ENCODE measurements at regions not wholly inside any gene's neighbourhood (a gene's known extent, or its start where the extent isn't known, plus 50 kb on each side); places are given as distances from the start of the nearest gene placed in this dataset.

DNA sequence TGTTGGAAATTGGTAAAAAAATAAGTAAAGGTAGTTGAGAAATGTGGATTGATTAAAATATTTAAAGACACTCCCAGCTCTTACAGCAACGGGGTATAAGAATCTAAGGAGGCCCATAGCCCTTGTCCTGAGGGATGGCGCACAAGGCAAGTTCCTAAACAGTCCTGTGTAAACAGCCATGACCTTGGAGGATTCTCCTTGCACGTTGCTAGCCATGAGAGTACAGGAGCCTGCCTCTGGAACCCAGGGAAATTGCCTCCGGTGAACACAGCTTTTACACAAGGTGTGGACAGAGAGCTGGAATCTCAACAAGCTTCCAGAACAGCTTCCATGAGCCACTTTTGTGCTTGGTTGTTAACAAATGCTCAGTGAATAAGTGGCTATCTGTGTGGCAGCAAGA is 378.2 kb downstream of the FOXO1 start:
- Histone ChIP-seq H3K9me3 (ENCODE audit: low read length) (no peaks in the 10 kb centered on the region), H3K4me3 (ENCODE audit: low read depth, low read length, poor library complexity, severe bottlenecking) (no peak overlapping the region)
- TF ChIP-seq, protein P1, sequence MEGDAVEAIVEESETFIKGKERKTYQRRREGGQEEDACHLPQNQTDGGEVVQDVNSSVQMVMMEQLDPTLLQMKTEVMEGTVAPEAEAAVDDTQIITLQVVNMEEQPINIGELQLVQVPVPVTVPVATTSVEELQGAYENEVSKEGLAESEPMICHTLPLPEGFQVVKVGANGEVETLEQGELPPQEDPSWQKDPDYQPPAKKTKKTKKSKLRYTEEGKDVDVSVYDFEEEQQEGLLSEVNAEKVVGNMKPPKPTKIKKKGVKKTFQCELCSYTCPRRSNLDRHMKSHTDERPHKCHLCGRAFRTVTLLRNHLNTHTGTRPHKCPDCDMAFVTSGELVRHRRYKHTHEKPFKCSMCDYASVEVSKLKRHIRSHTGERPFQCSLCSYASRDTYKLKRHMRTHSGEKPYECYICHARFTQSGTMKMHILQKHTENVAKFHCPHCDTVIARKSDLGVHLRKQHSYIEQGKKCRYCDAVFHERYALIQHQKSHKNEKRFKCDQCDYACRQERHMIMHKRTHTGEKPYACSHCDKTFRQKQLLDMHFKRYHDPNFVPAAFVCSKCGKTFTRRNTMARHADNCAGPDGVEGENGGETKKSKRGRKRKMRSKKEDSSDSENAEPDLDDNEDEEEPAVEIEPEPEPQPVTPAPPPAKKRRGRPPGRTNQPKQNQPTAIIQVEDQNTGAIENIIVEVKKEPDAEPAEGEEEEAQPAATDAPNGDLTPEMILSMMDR (IDR thresholded peaks at IDR 0.05; ENCODE audit: low read length), result no peak
- no peak for TF ChIP-seq EZH2 (IDR thresholded peaks at IDR 0.05; ENCODE audit: borderline replicate concordance, low read length)

DNA sequence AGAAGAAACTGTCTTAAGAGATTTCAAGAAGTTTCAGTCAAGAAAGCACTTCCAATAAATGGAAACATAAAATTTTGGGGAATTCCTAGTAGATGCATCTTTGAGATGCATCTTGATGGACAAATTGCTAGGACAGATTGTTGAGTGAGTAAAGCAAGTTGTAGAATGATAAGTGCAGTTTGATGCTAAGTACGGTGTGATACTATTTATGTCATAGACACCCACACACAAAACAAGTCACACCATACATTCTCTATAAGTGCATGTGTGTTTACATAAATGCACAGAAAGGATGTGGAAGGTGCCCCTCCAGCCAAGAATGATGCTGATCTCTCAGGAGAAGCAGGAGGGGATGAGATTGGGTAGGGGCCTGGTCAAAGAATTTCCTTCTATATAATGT is 375.7 kb downstream of the FOXO1 start:
- H3K79me2 ChIP-seq (ENCODE audit: insufficient read depth, low read length), result no peaks in the 10 kb centered on the region
- no peaks in the 10 kb centered on the region for H3K27me3 ChIP-seq (ENCODE audit: insufficient read depth, low read length)
- H3K4me1 ChIP-seq (ENCODE audit: insufficient read depth, low read length, severe bottlenecking), result no peaks in the 10 kb centered on the region
- H2AFZ ChIP-seq (ENCODE audit: low read length), result no peak overlapping the region
- no peak overlapping the region for H3K4me2 ChIP-seq (ENCODE audit: low read length)
- H3K4me3 ChIP-seq (ENCODE audit: low read depth, low read length, poor library complexity, severe bottlenecking), result no peak overlapping the region
- H3K36me3 ChIP-seq (ENCODE audit: insufficient read depth, low read length), result no peaks in the 10 kb centered on the region
- no peak for TF ChIP-seq EZH2 (IDR thresholded peaks at IDR 0.05; ENCODE audit: borderline replicate concordance, low read length)
- TF ChIP-seq, protein P1 (IDR thresholded peaks at IDR 0.05; ENCODE audit: low read length), result no peak
- no peaks in the 10 kb centered on the region for H4K20me1 ChIP-seq (ENCODE audit: insufficient read depth, low read length)
- H3K9me3 ChIP-seq (ENCODE audit: low read length), result peaks cover 4% of the 10 kb centered on the region; the same call in 1 of the 2 replicates
- H3K9ac ChIP-seq (ENCODE audit: low read length), result no peak overlapping the region
- H3K27ac ChIP-seq (ENCODE audit: low read depth, low read length, poor library complexity, severe bottlenecking), result no peak overlapping the region
- no peaks in the 10 kb centered on the region for H3F3A ChIP-seq (ENCODE audit: insufficient read depth, low read length)
- H3K9me2 ChIP-seq (ENCODE audit: low read depth, low read length), result no peaks in the 10 kb centered on the region

More for the DNA sequence above, 378.2 kb downstream of the FOXO1 start:
- Histone ChIP-seq H3K9me2 (ENCODE audit: low read depth, low read length) (no peaks in the 10 kb centered on the region), H3K27ac (ENCODE audit: low read depth, low read length, poor library complexity, severe bottlenecking) (no peak overlapping the region), H3K27me3 (ENCODE audit: insufficient read depth, low read length) (no peaks in the 10 kb centered on the region), H3K4me1 (ENCODE audit: insufficient read depth, low read length, severe bottlenecking) (no peaks in the 10 kb centered on the region), H3K36me3 (ENCODE audit: insufficient read depth, low read length) (no peaks in the 10 kb centered on the region), H4K20me1 (ENCODE audit: insufficient read depth, low read length) (no peaks in the 10 kb centered on the region), H3K79me2 (ENCODE audit: insufficient read depth, low read length) (no peaks in the 10 kb centered on the region), H3K4me2 (ENCODE audit: low read length) (no peak overlapping the region), H3K9ac (ENCODE audit: low read length) (no peak overlapping the region), H2AFZ (ENCODE audit: low read length) (no peak overlapping the region), H3F3A (ENCODE audit: insufficient read depth, low read length) (no peaks in the 10 kb centered on the region)

DNA sequence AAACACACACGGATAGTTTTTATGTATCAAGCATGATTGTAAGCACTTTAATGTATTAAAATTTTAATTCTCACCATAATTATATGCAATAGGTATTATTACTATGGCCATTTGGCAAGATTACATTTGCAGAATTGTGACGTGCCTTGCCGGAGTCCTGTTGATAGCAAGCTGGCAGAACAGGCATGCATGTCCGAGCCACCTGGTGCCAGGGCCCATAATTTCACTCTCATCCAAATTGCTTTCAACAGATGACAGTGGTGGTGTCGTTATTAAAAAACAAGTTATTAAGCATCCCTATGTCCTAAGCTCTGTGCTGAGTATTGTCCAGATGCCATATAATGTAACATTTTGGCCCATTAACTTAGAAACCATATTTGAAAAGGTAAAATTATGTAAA is 374.3 kb downstream of the FOXO1 start:
- no peak overlapping the region for H2AFZ ChIP-seq (ENCODE audit: low read length)
- H3K9me3 ChIP-seq (ENCODE audit: low read length), result peaks cover 12% of the 10 kb centered on the region
- no peak overlapping the region for H3K27ac ChIP-seq (ENCODE audit: low read depth, low read length, poor library complexity, severe bottlenecking)
- H3K27me3 ChIP-seq (ENCODE audit: insufficient read depth, low read length), result no peaks in the 10 kb centered on the region
- H3F3A ChIP-seq (ENCODE audit: insufficient read depth, low read length), result no peaks in the 10 kb centered on the region
- H3K9me2 ChIP-seq (ENCODE audit: low read depth, low read length), result no peaks in the 10 kb centered on the region
- H3K9ac ChIP-seq (ENCODE audit: low read length), result no peak overlapping the region
- H3K4me3 ChIP-seq (ENCODE audit: low read depth, low read length, poor library complexity, severe bottlenecking), result no peak overlapping the region
- H3K4me2 ChIP-seq (ENCODE audit: low read length), result no peak overlapping the region
- no peaks in the 10 kb centered on the region for H4K20me1 ChIP-seq (ENCODE audit: insufficient read depth, low read length)
- no peaks in the 10 kb centered on the region for H3K4me1 ChIP-seq (ENCODE audit: insufficient read depth, low read length, severe bottlenecking)
- H3K36me3 ChIP-seq (ENCODE audit: insufficient read depth, low read length), result no peaks in the 10 kb centered on the region
- TF ChIP-seq, protein P1 (IDR thresholded peaks at IDR 0.05; ENCODE audit: low read length), result no peak
- no peak for TF ChIP-seq EZH2 (IDR thresholded peaks at IDR 0.05; ENCODE audit: borderline replicate concordance, low read length)
- no peaks in the 10 kb centered on the region for H3K79me2 ChIP-seq (ENCODE audit: insufficient read depth, low read length)
